ENCODE measurements at regions not wholly inside any gene's neighbourhood (a gene's known extent, or its start where the extent isn't known, plus 50 kb on each side); places are given as distances from the start of the nearest gene placed in this dataset.

DNA sequence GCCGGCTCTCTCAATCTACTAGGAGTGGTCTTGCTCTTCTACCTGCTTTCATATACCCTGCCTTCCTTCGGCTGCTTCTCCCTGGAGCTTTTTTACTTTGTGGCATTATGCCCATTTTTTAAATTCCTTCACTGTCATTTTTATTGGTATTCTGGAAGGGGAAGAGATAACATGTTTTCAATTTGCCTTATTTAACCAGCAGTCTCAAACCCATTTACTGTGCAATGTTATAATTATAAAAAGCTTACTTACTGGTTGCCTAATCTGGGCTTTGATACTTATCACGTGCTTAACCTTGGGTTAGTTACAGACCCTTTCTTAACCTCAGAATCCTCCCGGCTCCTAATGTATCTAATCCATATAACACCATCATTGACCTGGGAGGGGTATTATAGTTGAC lies 128.1 kb downstream of the SIPA1L2 start:
- TF ChIP-seq GABPB1 (CRISPR knock-in tag; IDR thresholded peaks at IDR 0.05) = no peak
- no peak for TF ChIP-seq FOXJ3 (CRISPR knock-in tag; IDR thresholded peaks at IDR 0.05; ENCODE audit: borderline replicate concordance)
- TF ChIP-seq ZNF263 (CRISPR knock-in tag; IDR thresholded peaks at IDR 0.05; ENCODE audit: low read depth) = no peak
- TF ChIP-seq ZBTB21 (CRISPR knock-in tag; IDR thresholded peaks at IDR 0.05; ENCODE audit: borderline replicate concordance) = no peak
- TF ChIP-seq, protein P1, sequence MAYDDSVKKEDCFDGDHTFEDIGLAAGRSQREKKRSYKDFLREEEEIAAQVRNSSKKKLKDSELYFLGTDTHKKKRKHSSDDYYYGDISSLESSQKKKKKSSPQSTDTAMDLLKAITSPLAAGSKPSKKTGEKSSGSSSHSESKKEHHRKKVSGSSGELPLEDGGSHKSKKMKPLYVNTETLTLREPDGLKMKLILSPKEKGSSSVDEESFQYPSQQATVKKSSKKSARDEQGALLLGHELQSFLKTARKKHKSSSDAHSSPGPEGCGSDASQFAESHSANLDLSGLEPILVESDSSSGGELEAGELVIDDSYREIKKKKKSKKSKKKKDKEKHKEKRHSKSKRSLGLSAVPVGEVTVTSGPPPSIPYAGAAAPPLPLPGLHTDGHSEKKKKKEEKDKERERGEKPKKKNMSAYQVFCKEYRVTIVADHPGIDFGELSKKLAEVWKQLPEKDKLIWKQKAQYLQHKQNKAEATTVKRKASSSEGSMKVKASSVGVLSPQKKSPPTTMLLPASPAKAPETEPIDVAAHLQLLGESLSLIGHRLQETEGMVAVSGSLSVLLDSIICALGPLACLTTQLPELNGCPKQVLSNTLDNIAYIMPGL (CRISPR knock-in tag; IDR thresholded peaks at IDR 0.05) = no peak
- TF ChIP-seq, protein P2, sequence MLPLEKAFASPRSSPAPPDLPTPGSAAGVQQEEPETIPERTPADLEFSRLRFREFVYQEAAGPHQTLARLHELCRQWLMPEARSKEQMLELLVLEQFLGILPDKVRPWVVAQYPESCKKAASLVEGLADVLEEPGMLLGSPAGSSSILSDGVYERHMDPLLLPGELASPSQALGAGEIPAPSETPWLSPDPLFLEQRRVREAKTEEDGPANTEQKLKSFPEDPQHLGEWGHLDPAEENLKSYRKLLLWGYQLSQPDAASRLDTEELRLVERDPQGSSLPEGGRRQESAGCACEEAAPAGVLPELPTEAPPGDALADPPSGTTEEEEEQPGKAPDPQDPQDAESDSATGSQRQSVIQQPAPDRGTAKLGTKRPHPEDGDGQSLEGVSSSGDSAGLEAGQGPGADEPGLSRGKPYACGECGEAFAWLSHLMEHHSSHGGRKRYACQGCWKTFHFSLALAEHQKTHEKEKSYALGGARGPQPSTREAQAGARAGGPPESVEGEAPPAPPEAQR (CRISPR knock-in tag; IDR thresholded peaks at IDR 0.05) = no peak
- TF ChIP-seq NFYB (CRISPR knock-in tag; conservative IDR thresholded peaks at IDR 0.05; ENCODE audit: low read depth) = no peak
